Sigmoid colon (tissue), 4 donors: ENCODE measurements at regions not wholly inside any gene's neighbourhood (a gene's known extent, or its start where the extent isn't known, plus 50 kb on each side); places are given as distances from the start of the nearest gene placed in this dataset.

Experiments used
- CTCF ChIP-seq, 4 experiments: fragments of 450-650 bp in 3 of 4; fragments of 200-600 bp in 1 of 4; IDR thresholded peaks; one replicate each; pipeline ENCODE4 v1.5.1; 2016 to 2019; ENCODE audit warnings: antibody characterized with exemption in 4 of 4, mild to moderate bottlenecking in 3 of 4, moderate library complexity in 2 of 4
- EP300 ChIP-seq, 4 donors: sonication (generic); formaldehyde crosslinking; IDR thresholded peaks; one replicate each; pipeline ENCODE4 v1.6.1; 2017; ENCODE audit warnings: antibody characterized with exemption in 4 of 4
- POLR2A ChIP-seq, 2 donors: fragments of 450-650 bp; IDR thresholded peaks; one replicate each; pipeline ENCODE4 v1.6.1; 2016; ENCODE audit warnings: antibody characterized with exemption in 2 of 2, mild to moderate bottlenecking in 2 of 2, moderate library complexity in 2 of 2
- POLR2AphosphoS5 ChIP-seq, 4 donors: sonication (generic); formaldehyde crosslinking; IDR thresholded peaks; one replicate each; pipeline ENCODE4 v1.6.1; 2017; ENCODE audit warnings: antibody characterized with exemption in 4 of 4

GRCh38 chr7:19939746-19940145 is 166.3 kb upstream of the TMEM196 start:
- TF ChIP-seq POLR2AphosphoS5 (IDR thresholded peaks at IDR 0.05), result no peak
- no peak for TF ChIP-seq CTCF (IDR thresholded peaks at IDR 0.05)
- TF ChIP-seq EP300 (IDR thresholded peaks at IDR 0.05), result no peak
- no peak for TF ChIP-seq POLR2A (IDR thresholded peaks at IDR 0.05)
